ENCODE measurements at regions not wholly inside any gene's neighbourhood (a gene's known extent, or its start where the extent isn't known, plus 50 kb on each side); places are given as distances from the start of the nearest gene placed in this dataset.

- DNase-seq (ENCODE audit: low spot score) = no peak
- H3K9me3 ChIP-seq (ENCODE audit: low read depth) = no peaks in the 10 kb centered on the region
- no peaks in the 10 kb centered on the region for H4K20me1 ChIP-seq (ENCODE audit: insufficient read depth, poor library complexity, severe bottlenecking)
- no peaks in the 10 kb centered on the region for H3K9me2 ChIP-seq (replicated peaks; ENCODE audit: insufficient read depth)
- peaks cover 3% of the 10 kb centered on the region for H3K4me1 ChIP-seq (ENCODE audit: insufficient read depth)
- no peaks in the 10 kb centered on the region for H3K27me3 ChIP-seq
- no peak overlapping the region for H3K27ac ChIP-seq
- no peak overlapping the region for H3K4me3 ChIP-seq
- H3K36me3 ChIP-seq (replicated peaks; ENCODE audit: insufficient read depth, low read depth) = no peaks in the 10 kb centered on the region
- no peaks in the 10 kb centered on the region for H3K79me2 ChIP-seq
- H2AFZ ChIP-seq = no peak overlapping the region
- TF ChIP-seq CTCF (IDR thresholded peaks at IDR 0.05; ENCODE audit: poor library complexity) = no peak
- TF ChIP-seq EZH2 (IDR thresholded peaks at IDR 0.05; ENCODE audit: borderline replicate concordance) = no peak
- TF ChIP-seq EZH2phosphoT487 (IDR thresholded peaks at IDR 0.05; ENCODE audit: low read depth, severe bottlenecking, unreplicated experiment) = no peak
- H3K4me2 ChIP-seq = no peak overlapping the region
Observed at GRCh38 chr9:106404137-106404536, 458.8 kb upstream of the ZNF462 start.

GRCh38 chr9:106405871-106406435, 457.0 kb upstream of the ZNF462 start:
- no peak overlapping the region for H2AFZ ChIP-seq
- no peak overlapping the region for H3K4me2 ChIP-seq
- H3K79me2 ChIP-seq = no peaks in the 10 kb centered on the region
- H3K4me1 ChIP-seq (ENCODE audit: insufficient read depth) = peaks cover 3% of the 10 kb centered on the region
- H3K27ac ChIP-seq = no peak overlapping the region
- no peak overlapping the region for H3K4me3 ChIP-seq
- no peaks in the 10 kb centered on the region for H3K9me3 ChIP-seq (ENCODE audit: low read depth)
- DNase-seq (ENCODE audit: low spot score) = no peak
- no peak for TF ChIP-seq EZH2 (IDR thresholded peaks at IDR 0.05; ENCODE audit: borderline replicate concordance)
- no peak for TF ChIP-seq CTCF (IDR thresholded peaks at IDR 0.05; ENCODE audit: poor library complexity)
- TF ChIP-seq EZH2phosphoT487 (IDR thresholded peaks at IDR 0.05; ENCODE audit: low read depth, severe bottlenecking, unreplicated experiment) = no peak
- no peaks in the 10 kb centered on the region for H4K20me1 ChIP-seq (ENCODE audit: insufficient read depth, poor library complexity, severe bottlenecking)
- H3K9me2 ChIP-seq (replicated peaks; ENCODE audit: insufficient read depth) = no peaks in the 10 kb centered on the region
- H3K27me3 ChIP-seq = no peaks in the 10 kb centered on the region
- no peaks in the 10 kb centered on the region for H3K36me3 ChIP-seq (replicated peaks; ENCODE audit: insufficient read depth, low read depth)
- 82% methylated on average over 2 of the region's 2 CpGs for WGBS (ENCODE audit: low lambda C conversion rate, missing lambda C conversion rate)

GRCh38 chr9:106414042-106414441, 448.9 kb upstream of the ZNF462 start:
- no peaks in the 10 kb centered on the region for H3K27me3 ChIP-seq
- no peak overlapping the region for H2AFZ ChIP-seq
- no peaks in the 10 kb centered on the region for H3K9me2 ChIP-seq (replicated peaks; ENCODE audit: insufficient read depth)
- no peak overlapping the region for H3K4me3 ChIP-seq
- no peaks in the 10 kb centered on the region for H3K4me1 ChIP-seq (ENCODE audit: insufficient read depth)
- no peak for DNase-seq (ENCODE audit: low spot score)
- H3K27ac ChIP-seq = no peak overlapping the region
- 77% methylated on average over 7 of the region's 7 CpGs for WGBS (ENCODE audit: low lambda C conversion rate, missing lambda C conversion rate)
- no peak overlapping the region for H3K4me2 ChIP-seq
- no peaks in the 10 kb centered on the region for H3K79me2 ChIP-seq
- no peaks in the 10 kb centered on the region for H4K20me1 ChIP-seq (ENCODE audit: insufficient read depth, poor library complexity, severe bottlenecking)
- no peak for TF ChIP-seq EZH2 (IDR thresholded peaks at IDR 0.05; ENCODE audit: borderline replicate concordance)
- no peak for TF ChIP-seq CTCF (IDR thresholded peaks at IDR 0.05; ENCODE audit: poor library complexity)
- TF ChIP-seq EZH2phosphoT487 (IDR thresholded peaks at IDR 0.05; ENCODE audit: low read depth, severe bottlenecking, unreplicated experiment) = no peak
- no peaks in the 10 kb centered on the region for H3K36me3 ChIP-seq (replicated peaks; ENCODE audit: insufficient read depth, low read depth)
- H3K9me3 ChIP-seq (ENCODE audit: low read depth) = no peaks in the 10 kb centered on the region

GRCh38 chr9:106417685-106418084, 445.3 kb upstream of the ZNF462 start:
- H3K9me3 ChIP-seq (ENCODE audit: low read depth) = no peaks in the 10 kb centered on the region
- H3K4me2 ChIP-seq = no peak overlapping the region
- no peaks in the 10 kb centered on the region for H3K36me3 ChIP-seq (replicated peaks; ENCODE audit: insufficient read depth, low read depth)
- H3K4me3 ChIP-seq = no peak overlapping the region
- no peak overlapping the region for H3K27ac ChIP-seq
- no peaks in the 10 kb centered on the region for H4K20me1 ChIP-seq (ENCODE audit: insufficient read depth, poor library complexity, severe bottlenecking)
- no peaks in the 10 kb centered on the region for H3K9me2 ChIP-seq (replicated peaks; ENCODE audit: insufficient read depth)
- no peak for TF ChIP-seq EZH2phosphoT487 (IDR thresholded peaks at IDR 0.05; ENCODE audit: low read depth, severe bottlenecking, unreplicated experiment)
- TF ChIP-seq EZH2 (IDR thresholded peaks at IDR 0.05; ENCODE audit: borderline replicate concordance) = no peak
- no peak for TF ChIP-seq CTCF (IDR thresholded peaks at IDR 0.05; ENCODE audit: poor library complexity)
- no peak for DNase-seq (ENCODE audit: low spot score)
- H3K79me2 ChIP-seq = no peaks in the 10 kb centered on the region
- H3K4me1 ChIP-seq (ENCODE audit: insufficient read depth) = peaks cover 21% of the 10 kb centered on the region
- H2AFZ ChIP-seq = no peak overlapping the region
- 96% methylated on average over 1 of the region's 1 CpG for WGBS (ENCODE audit: low lambda C conversion rate, missing lambda C conversion rate)
- H3K27me3 ChIP-seq = no peaks in the 10 kb centered on the region

All from hepatocyte (in vitro differentiated cells).